MV-4-11 (cell line): ENCODE measurements at regions not wholly inside any gene's neighbourhood (a gene's known extent, or its start where the extent isn't known, plus 50 kb on each side); places are given as distances from the start of the nearest gene placed in this dataset.

ENCODE experiments used
- DNase-seq: peaks from one replicate; lab custom pipeline; 2025; lab: John Stamatoyannopoulos, UW

DNA sequence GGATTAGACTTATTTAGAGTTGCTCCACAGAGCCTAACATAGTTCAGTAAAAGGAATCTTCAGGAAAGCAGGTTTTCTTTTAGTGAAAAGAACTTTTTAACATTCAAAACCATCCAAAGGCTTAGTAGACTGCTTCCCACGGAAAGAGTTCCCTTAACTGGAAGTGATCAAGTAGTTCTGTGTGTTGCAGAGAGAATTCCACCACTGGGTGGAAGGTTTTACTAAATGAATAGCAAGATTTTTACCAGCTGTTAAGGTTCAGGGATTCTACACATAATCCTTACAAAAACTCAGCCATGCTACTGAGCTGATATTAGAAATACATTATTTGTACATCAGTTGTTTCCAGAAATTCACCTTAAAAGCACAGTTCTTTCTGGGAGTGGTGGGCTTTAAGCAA lies 119.7 kb downstream of the GDAP2 start:
- DNase-seq: no peak

DNA sequence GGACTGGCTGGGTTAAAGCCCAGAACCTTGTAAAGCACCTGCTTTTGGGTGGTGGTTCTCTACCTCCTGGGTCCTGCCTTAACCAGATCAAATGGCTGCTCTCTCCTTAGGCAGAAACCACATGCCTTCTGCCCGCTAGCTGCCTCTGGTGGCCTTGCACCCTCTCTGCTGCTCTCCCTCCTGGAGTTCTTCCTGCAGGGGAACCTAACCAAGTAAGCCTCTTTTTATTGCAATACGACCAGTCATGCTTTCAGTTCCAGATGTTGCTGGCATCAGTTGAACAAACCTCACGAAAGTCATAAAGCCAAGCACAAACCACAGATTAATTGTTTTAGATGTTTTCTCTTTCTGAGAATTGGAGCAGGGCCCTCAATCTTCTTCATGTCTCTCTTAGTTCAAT lies 118.9 kb downstream of the GDAP2 start:
- DNase-seq: peak; percentile 91

- peak; percentile 32 for DNase-seq
These were observed 116.4 kb downstream of the GDAP2 start for GRCh38 chr1:117812869-117813511.
